Vagina (tissue), 2 donors: ENCODE measurements at regions not wholly inside any gene's neighbourhood (a gene's known extent, or its start where the extent isn't known, plus 50 kb on each side); places are given as distances from the start of the nearest gene placed in this dataset.

Source experiments
- DNase-seq, 2 donors: peaks; one replicate each; pipeline ENCODE4 v3.0.0-alpha.2; 2017; ENCODE audit errors: extremely low spot score in 2 of 2
- H3K27ac ChIP-seq: fragments of 200-600 bp; sonication (generic); one replicate; pipeline ENCODE4 v1.5.1; 2019
- H3K27me3 ChIP-seq: fragments of 200-600 bp; sonication (generic); one replicate; pipeline ENCODE4 v1.5.1; 2019
- H3K36me3 ChIP-seq, 2 donors: fragments of 200-600 bp; sonication (generic); one replicate each; pipeline ENCODE4 v1.5.1; 2017 to 2019
- H3K4me1 ChIP-seq: fragments of 200-600 bp; sonication (generic); one replicate; pipeline ENCODE4 v1.5.1; 2019
- H3K4me3 ChIP-seq, 2 donors: fragments of 200-600 bp; sonication (generic); 1 replicate in 1 of 2; 2 replicates in 1 of 2; pipeline ENCODE4 v1.5.1; 2016 to 2019
- H3K9me3 ChIP-seq: fragments of 200-600 bp; sonication (generic); one replicate; pipeline ENCODE4 v1.5.1; 2019
- POLR2A ChIP-seq, 2 donors: fragments of 450-650 bp; IDR thresholded peaks; one replicate each; pipeline ENCODE4 v1.6.1; 2017; ENCODE audit warnings: antibody characterized with exemption in 2 of 2, mild to moderate bottlenecking in 2 of 2, moderate library complexity in 2 of 2
- POLR2AphosphoS5 ChIP-seq, 2 donors: sonication (generic); formaldehyde crosslinking; IDR thresholded peaks; one replicate each; pipeline ENCODE4 v1.9.0; 2017; ENCODE audit warnings: antibody characterized with exemption in 2 of 2, mild to moderate bottlenecking in 2 of 2, low read depth in 1 of 2; ENCODE audit not compliant: insufficient read depth in 1 of 2
- intact Hi-C: fragments of 100-400 bp; cut with DNase I; formaldehyde crosslinking; loops from one replicate; pipeline ENCODE4 v1.15.1; 2023
- TF ChIP-seq, protein P1 (sequence below), 3 experiments: fragments of 450-650 bp in 2 of 3; fragments of 200-600 bp in 1 of 3; sonication (generic) in 1 of 3; IDR thresholded peaks; one replicate each; pipeline ENCODE4 v1.5.1; 2017 to 2019; ENCODE audit warnings: antibody characterized with exemption in 3 of 3, mild to moderate bottlenecking in 2 of 3, moderate library complexity in 2 of 3

DNA sequence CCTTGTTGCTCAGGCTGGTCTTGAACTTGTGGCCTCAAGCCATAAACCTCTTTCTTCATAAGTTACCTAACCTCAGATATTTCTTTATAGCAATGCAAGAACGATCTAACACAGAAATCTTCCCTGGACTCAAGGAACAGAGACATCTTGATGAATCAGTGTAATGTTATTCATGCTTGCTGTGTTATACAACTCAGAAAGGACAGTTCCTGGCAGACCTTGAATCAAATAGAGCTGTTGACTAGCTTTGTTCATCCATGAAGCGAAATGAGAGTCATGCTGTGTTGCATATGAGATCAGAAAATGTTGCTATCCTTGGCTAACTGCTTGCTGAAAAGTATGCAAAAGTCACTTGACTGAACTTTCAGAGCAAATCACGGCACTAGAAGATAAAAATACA lies 72.6 kb upstream of the ARHGAP24 start:
- no peaks in the 10 kb centered on the region for H3K9me3 ChIP-seq
- H3K27ac ChIP-seq = no peak overlapping the region
- H3K27me3 ChIP-seq = no peaks in the 10 kb centered on the region
- no peak overlapping the region for H3K4me3 ChIP-seq
- no peaks in the 10 kb centered on the region for H3K36me3 ChIP-seq
- intact Hi-C loops = no loop called here
- TF ChIP-seq, protein P1, sequence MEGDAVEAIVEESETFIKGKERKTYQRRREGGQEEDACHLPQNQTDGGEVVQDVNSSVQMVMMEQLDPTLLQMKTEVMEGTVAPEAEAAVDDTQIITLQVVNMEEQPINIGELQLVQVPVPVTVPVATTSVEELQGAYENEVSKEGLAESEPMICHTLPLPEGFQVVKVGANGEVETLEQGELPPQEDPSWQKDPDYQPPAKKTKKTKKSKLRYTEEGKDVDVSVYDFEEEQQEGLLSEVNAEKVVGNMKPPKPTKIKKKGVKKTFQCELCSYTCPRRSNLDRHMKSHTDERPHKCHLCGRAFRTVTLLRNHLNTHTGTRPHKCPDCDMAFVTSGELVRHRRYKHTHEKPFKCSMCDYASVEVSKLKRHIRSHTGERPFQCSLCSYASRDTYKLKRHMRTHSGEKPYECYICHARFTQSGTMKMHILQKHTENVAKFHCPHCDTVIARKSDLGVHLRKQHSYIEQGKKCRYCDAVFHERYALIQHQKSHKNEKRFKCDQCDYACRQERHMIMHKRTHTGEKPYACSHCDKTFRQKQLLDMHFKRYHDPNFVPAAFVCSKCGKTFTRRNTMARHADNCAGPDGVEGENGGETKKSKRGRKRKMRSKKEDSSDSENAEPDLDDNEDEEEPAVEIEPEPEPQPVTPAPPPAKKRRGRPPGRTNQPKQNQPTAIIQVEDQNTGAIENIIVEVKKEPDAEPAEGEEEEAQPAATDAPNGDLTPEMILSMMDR (IDR thresholded peaks at IDR 0.05) = no peak
- no peak for TF ChIP-seq POLR2AphosphoS5 (IDR thresholded peaks at IDR 0.05; ENCODE audit: insufficient read depth in 1 of 2, low read depth in 1 of 2)
- no peak for TF ChIP-seq POLR2A (IDR thresholded peaks at IDR 0.05)
- no peak for DNase-seq
- H3K4me1 ChIP-seq = no peaks in the 10 kb centered on the region

- TF ChIP-seq POLR2AphosphoS5 (IDR thresholded peaks at IDR 0.05; ENCODE audit: insufficient read depth in 1 of 2, low read depth in 1 of 2) (no peak), POLR2A (IDR thresholded peaks at IDR 0.05) (no peak)
- TF ChIP-seq, protein P1 (IDR thresholded peaks at IDR 0.05) = no peak
- no peak for DNase-seq
- intact Hi-C loops = no loop called here
- Histone ChIP-seq H3K9me3 (no peaks in the 10 kb centered on the region), H3K36me3 (no peaks in the 10 kb centered on the region), H3K27me3 (no peaks in the 10 kb centered on the region), H3K27ac (no peak overlapping the region), H3K4me3 (no peak overlapping the region), H3K4me1 (no peaks in the 10 kb centered on the region)
These were observed 68.8 kb upstream of the ARHGAP24 start for GRCh38 chr4:85406185-85406584.

DNA sequence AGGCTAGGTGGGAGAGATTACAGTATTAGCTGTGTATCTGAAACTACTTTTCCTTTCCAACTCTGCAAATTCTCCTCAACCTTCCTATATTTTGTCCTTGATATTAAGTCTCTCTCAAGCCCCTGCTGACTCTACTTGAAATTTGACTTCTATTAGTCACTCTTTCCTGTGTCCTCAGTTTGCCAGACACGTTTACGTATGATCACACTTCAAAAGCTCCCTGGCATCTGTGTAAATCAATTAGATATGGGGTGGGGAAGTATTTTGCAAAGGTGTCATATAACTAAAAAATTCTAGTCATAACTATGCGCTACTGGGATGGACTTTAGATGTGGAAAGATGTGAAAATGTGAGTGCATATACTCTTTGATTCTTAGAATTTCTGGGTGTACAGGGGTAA lies 67.4 kb upstream of the ARHGAP24 start:
- Histone ChIP-seq H3K4me1 (no peaks in the 10 kb centered on the region), H3K27me3 (no peaks in the 10 kb centered on the region), H3K27ac (no peak overlapping the region), H3K9me3 (no peaks in the 10 kb centered on the region), H3K4me3 (no peak overlapping the region), H3K36me3 (no peaks in the 10 kb centered on the region)
- intact Hi-C loops = no loop called here
- DNase-seq = no peak
- TF ChIP-seq, protein P1 (IDR thresholded peaks at IDR 0.05) = no peak
- no peak for TF ChIP-seq POLR2A (IDR thresholded peaks at IDR 0.05)
- TF ChIP-seq POLR2AphosphoS5 (IDR thresholded peaks at IDR 0.05; ENCODE audit: insufficient read depth in 1 of 2, low read depth in 1 of 2) = no peak

DNA sequence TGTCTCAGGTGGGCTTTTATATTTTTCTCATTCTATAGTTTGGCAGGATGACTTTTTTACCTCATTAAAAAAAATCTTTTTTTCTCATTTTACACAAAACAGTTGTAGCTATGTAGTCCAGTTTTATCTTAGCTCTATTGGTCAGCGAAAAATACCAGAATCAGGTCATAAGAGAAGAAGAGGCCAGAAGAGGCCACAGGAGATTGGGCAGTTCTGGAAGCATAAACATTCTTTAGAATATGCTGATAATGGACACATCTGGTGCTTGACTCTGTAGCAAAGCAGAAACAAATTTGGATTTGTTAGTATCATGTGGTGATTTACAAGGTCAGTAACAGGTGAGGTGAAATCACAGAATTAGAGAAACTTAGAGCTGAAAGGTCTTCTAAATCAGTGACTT lies 66.6 kb upstream of the ARHGAP24 start:
- TF ChIP-seq POLR2AphosphoS5 (IDR thresholded peaks at IDR 0.05; ENCODE audit: insufficient read depth in 1 of 2, low read depth in 1 of 2) = no peak
- TF ChIP-seq POLR2A (IDR thresholded peaks at IDR 0.05) = no peak
- TF ChIP-seq, protein P1 (IDR thresholded peaks at IDR 0.05) = no peak
- no peak overlapping the region for H3K4me3 ChIP-seq

DNA sequence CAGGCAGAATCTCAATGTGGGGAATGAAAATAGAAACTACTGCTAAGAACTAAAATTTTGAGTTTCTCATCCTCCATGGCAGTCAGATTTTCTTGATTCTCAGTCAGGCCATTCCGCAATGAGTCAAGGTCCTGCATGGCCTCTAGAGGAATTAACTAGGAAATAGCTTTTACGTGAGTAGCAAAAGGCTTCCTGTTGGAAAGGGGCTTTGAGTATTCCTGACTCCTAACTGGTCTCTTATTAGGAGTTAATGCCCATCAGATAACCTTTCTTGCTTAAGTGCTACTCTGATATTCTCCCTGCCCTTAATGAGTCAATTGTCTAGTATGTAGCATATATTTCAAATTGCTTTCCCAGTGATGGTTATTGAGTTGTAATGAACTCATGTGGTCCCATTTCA lies 65.7 kb upstream of the ARHGAP24 start:
- DNase-seq = no peak
- Histone ChIP-seq H3K27me3 (no peaks in the 10 kb centered on the region), H3K9me3 (no peaks in the 10 kb centered on the region), H3K4me1 (no peaks in the 10 kb centered on the region), H3K27ac (no peak overlapping the region), H3K36me3 (no peaks in the 10 kb centered on the region), H3K4me3 (no peak overlapping the region)
- TF ChIP-seq, protein P1 (IDR thresholded peaks at IDR 0.05) = no peak
- intact Hi-C loops = no loop called here

More for the DNA sequence above, 66.6 kb upstream of the ARHGAP24 start:
- no peak for DNase-seq
- Histone ChIP-seq H3K36me3 (no peaks in the 10 kb centered on the region), H3K9me3 (no peaks in the 10 kb centered on the region), H3K27me3 (no peaks in the 10 kb centered on the region), H3K4me1 (no peaks in the 10 kb centered on the region), H3K27ac (no peak overlapping the region)
- intact Hi-C loops = no loop called here
